GM21423 (cell line): ENCODE measurements at regions not wholly inside any gene's neighbourhood (a gene's known extent, or its start where the extent isn't known, plus 50 kb on each side); places are given as distances from the start of the nearest gene placed in this dataset.

Experiments
- ATAC-seq: cut with Tn5 transposase; IDR thresholded peaks from one replicate; pipeline ENCODE4 v1.9.1; 2021; ENCODE audit warnings: mild to moderate bottlenecking, moderate library complexity; ENCODE audit not compliant: unreplicated experiment

DNA sequence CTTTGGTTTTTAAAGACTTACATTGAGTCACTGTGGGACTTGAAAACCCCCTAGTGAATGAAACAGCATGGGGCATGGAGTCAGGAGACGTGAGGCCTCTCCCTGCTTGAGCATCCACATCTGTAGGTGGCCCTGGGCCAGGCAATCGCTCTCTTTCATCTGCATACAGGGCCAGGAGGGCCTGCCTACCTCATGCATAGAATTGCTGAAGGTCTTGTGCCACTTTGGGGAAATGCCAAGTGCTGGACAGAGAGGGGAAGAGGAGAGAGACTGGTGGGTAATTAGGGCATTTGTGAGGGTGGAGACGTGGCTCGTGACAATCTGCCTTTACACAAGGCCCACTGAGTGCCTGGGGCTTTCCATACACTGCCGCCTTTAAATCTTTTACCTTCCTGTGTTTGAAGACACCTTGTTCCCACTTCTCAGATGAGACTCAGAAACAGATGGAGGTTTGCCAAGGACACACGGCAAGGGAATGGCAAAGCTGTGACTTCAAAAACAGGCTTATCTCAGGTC lies 322.2 kb upstream of the HS6ST1 start:
- no peak for ATAC-seq

DNA sequence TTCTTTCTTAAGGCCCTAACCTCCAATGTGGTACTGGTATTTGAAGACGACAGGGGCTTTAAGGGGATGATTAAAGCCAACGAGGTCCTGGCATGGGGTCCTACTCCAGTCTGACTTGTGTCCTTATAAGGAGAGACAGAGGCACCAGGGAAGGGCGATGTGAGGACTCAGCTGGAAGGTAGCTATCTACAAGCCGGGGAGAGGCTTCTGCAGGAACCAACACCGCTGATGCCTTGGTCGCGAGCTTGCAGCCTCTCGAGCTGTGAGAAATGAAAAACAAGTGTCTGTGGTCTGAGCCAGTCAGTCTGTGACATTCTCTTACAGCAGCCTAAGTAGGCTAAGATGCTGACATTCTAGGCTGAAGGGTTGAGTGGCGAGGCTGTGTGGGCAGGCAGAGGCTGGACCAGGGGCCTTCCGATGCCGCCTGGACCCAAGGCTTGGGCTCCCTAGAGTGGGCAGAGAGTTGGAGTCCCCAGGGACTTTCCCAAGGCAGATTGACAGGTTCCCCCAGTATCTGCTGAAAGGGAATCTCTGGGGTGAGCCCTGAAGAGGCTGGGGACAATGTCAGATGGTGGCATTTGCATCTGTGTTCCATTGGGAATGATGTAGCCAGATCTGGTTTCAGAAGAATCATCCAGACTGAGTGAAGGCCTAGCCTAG lies 322.9 kb upstream of the HS6ST1 start:
- no peak for ATAC-seq

DNA sequence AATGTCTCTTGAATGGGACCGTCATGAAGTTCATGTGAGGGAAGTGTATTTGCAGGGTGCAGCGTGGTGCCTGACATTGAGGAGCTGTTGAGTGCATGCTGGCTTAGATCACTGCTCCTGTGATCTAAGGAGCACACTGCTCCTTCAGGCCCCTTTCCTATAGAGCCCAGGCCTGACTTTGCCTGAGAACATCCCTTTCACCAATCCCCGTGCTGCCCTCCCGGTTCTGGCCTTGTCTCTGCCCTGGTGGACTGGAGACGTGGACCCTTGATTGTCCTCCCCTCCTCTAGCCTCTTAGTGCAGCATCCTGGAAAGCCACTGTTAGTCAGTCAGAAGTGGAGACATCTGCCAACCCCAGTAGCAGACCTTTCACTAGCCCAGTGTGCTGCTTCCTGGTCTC lies 323.6 kb upstream of the HS6ST1 start:
- ATAC-seq, result no peak

DNA sequence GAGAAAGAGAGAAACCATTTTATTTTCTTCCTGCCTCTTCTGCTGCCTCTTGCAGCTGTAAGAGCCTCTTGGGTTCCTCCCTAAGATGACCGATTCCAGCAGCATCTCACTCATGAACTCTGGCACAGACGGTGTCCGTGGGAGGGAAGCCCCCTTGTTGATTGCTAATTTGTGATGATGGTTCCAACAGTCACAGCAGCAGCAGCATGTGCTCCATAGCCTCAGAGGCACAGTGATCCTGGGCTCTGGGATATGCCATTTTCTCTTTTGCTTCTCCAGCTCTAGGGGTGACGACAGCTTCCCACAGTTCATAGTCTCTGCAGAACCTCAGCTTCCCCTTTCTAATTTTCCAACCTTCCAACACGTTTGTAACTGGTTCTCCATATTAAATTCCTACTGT lies 324.2 kb upstream of the HS6ST1 start:
- no peak for ATAC-seq

DNA sequence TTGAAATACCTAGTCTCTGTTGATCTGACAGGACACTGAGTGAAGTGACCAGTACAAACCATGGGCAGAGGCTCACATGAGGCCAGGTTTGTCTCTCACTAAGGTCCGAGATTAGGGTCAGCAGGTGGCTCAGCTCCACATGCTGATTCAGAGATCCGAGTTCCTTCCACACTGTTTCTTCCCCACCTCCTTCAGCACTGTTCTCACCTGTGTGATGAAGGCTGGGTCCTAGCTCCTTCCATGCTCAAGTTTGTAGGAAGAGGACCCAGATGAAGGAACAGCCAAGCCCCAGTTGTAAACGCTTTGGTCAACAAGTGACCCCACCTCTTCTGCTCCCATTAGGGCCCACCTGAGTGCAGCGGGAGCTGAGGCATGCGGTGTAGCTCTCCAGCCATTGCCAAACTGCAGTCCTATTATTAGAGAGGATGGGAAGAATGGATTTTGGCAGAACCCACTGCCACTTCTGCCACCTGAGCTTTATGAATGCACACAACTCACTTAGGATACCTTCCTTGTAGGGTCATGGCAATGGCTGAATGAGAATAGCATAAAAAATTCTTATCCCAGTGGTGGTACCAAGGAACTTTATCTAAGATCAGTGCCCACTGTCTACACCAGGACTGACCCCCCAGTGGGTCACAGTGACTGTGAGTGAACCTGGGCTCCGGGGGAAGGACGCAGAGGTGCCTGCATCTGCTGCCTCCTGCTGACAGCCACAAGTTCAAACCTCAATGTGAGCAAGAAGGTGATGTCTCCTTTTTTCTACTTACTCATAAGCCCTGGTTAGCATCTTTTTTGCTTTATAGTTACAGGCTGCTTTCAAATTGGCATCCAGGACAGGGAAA lies 324.8 kb upstream of the HS6ST1 start:
- ATAC-seq, result no peak

DNA sequence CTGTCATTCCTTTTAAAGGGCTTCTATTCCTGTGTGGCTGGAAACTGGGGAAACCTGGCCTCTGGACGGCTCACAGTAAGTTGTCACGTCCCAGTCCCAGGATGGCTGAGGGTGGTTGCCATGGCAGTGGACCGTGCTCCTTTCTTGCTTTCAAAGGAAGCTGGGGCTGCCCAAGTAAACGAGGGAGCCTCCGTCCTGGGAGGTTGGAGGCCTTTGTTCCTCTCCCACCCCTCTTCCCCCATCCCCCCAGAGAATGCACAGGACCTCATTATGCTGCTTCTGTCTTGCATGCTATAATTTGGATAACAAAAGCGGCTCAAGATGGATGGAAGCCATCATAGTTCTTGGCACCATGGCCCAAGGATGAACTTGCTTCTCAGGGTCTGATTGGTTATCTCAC lies 325.5 kb upstream of the HS6ST1 start:
- ATAC-seq, result no peak

DNA sequence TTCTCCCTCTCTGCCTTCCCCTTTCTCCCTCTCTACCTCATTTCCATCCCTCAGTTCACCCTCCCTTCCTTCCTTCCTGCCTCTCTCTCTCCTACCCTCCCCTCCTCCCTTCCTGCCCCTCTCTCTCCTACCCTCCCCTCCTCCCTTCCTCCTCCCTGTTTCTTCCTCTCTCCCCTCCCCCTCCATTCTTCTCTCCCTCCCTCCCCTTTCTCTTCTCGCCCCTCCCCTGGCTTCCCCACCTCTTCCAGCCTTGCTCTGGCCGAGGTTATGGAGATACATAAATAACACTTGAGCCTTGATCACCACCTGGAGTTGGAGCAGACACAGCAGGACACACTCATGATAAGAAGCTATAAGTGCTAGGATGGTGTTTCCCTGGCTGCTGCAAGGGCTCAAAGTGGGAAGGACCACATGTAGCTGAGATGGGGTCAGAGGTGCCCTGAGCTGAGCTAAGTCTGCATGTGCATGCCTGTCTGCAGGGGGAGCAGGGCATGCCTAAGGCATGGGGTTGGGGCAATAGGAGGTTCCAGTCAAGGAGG lies 326.1 kb upstream of the HS6ST1 start:
- ATAC-seq, result no peak

DNA sequence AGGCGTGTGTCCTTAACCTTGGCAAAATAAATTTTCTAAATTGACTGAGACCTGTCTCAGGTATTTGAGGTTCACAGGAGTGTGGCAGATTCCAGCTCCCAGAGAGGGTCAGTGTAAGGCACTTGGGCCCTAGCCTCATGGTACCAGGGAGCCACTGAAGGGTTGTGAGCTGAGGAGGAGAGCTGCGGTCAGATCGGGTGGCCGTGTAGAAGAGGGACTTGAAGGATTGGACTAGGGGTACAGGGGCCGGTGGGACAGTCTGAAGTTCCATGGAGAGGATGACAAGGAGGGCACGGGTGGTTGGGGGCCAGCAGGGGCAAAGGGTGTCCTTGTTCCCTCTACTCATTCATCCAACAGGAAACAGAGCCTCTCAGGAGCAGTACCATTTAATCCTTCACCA lies 327.0 kb upstream of the HS6ST1 start:
- ATAC-seq, result no peak

DNA sequence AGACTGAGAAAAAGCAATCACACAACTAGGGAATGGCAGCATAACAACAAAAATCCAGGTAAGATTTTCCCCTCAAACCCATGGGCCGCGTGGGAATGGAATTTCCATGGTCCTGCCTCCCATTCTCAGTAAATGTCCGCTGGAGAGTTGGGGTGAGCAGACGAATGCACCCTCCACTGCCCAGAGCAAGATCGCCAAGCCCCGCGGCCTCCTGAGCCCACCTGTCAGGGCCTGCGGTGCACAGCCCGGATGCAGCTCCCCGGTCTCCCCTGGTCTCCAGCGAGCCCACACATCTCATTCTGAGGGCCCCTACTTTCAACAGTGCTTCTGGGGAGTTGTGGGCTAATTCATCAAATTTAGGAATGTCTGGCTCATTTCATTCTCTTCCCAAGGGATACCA lies 327.4 kb upstream of the HS6ST1 start:
- no peak for ATAC-seq

DNA sequence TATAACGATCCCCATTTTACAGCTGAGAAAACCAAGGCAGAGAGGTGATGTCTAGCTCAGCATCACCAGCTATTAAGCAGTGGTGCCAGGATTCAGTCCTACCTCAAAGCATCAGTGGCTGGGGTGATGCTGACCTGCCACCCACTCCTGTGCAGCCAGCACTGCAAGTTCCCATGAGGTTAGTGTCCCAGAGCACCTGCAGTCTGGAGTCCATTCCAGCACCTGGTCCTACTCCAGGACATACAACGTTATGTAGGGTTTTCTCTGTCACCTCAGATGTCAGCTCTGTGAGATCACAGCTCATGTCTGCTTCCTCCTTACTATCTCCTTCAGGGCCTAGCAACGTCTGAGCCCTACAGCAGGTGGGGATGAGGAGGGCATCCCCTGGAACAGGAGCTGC lies 328.0 kb upstream of the HS6ST1 start:
- no peak for ATAC-seq

DNA sequence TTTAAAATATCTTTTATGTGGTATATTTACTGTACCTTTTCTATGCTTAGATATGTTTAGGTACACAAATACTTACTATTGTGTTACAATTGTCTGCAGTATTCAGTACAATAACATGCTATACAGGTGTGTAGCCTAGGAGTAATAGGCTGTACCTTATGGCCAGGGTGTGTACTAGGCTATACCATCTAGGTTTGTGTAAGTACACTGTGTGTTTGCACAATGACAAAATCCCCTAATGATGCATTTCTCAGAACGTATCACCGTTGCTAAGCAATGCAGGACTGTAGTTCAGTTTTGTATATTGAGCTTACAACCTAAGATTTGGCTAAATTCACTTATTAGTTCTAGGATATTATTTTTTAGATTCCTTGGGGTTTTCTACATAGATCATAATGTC lies 332.3 kb upstream of the HS6ST1 start:
- ATAC-seq, result no peak

DNA sequence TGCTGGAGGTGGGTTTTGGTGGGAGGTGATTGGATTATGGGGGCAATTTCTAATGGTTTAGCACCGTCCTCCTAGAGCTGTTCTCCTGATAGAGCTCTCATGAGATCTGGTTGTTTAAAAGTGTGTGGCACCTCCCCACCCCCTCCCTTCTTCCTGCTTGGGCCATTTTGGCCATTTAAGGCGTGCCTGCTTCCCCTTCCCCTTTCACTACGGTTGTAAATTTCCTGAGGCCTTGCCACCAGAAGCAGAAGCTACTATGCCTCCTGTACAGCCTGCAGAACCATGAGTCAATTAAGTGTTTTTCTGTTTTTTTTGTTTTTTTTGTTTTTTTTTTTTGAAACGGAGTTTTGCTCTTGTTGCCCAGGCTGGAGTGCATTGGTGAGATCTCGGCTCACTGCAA lies 335.7 kb upstream of the HS6ST1 start:
- no peak for ATAC-seq

DNA sequence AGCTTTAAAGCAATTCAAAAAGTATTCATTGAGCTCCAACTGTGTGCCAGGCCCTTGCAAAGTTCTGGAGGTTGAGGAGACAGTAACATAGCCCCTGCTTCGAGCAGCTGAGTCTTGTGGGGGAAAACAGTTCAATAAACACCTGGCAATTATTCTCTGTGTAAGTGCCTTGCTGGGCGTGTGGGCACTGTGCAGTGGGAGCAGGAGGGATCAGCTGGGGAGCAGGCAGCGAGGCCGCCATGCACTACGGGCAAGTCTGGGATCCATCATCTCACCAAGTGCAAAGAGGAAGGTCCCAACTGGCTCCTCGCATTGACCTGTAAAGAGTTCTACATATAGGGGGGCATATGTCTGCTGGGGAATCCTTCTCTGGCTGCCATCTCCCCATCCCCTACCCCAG lies 342.2 kb upstream of the HS6ST1 start:
- no peak for ATAC-seq

DNA sequence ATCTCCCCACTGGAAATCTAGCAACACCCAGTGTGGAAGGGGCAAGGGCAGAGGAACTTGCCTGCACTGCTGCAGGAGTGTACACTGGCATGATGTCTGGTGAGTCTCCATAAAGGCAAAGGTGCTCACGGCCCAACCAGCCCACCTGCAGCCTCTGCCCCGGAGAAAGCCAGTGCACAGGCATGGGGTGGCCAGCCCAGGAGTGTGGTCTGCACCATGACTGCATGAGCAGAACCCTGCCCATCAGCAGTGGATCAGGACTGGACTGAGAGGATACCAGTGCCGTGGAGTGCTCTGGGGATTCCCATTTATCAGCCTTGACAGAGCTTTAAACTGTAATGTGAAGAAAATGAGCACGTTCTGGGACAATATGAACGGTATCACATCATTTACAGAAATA lies 342.6 kb upstream of the HS6ST1 start:
- no peak for ATAC-seq

DNA sequence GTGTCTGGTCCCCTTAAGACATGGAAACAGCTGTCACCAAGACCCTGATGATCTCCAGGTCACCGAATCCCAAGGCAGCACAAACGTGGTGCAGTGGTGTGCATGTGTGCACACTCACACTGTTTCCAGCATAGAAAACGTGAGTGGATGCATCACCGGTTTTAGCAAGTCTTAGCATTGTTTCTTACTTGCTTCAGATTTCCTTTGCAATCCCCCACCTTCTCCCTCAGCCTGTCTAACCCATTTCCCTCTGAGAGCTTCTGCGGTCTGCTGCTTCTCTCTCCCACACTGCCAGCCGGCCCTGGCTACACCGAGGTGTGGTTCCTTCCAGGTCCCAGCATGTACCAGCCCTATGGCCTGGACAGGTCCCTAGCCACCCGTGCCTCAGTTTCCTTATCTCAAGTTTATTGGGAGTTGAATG lies 343.4 kb upstream of the HS6ST1 start:
- no peak for ATAC-seq

DNA sequence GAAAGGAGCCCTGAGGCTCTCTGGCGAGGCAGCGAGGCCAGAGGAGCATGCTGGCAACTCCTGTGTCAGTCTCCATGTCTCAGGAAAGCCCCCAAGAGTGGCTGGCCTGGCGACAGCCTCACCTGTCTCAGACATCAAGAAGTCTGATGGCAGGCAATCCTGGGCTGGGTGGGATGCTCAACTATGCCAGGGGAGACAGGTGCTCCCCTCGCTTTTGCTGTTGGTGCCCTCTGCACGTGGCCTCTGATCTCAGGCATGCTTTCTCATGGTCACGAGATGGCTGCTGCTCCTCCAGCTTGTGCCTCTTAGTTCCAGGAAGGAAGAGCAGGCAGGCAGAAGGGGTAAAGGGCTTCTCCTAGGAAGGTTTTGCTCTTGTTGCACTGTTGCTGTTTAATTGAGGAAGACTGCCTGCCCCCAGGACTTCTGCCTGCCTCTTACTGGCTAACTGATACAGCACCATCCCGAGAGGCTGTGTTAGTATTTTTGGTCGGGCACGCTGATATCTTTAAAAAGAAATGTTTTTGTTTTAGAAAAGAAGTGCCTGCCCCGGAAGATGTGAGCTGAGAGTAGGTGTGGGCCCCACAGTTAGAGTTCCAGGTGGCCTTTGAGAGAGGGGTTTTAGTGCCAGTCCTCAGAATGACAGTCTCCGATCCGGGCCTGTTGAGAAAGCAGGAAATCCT lies 344.8 kb upstream of the HS6ST1 start:
- no peak for ATAC-seq

DNA sequence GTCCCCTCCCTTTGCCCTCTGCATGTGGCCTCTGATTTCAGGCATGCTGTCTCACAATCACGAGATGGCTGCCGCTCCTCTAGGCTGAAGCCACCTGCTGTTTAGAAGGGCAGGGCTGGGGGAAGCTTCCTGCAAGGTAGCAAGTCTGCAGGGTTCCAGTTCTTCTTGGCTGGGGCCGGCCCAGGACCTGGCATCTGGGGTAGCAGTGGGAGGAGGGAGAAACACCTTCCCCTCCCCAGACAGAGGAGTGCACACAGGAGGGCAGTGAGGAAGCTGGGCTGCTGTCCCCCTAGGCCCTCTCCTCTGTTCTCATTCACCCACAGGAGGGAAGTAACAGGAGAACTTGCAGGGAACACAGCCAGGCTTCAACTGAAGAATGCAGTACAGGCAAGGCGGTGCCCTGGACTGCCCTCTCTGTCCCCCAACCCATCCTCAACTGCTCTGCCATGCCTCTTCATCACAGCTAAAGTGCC lies 345.9 kb upstream of the HS6ST1 start:
- ATAC-seq, result no peak

DNA sequence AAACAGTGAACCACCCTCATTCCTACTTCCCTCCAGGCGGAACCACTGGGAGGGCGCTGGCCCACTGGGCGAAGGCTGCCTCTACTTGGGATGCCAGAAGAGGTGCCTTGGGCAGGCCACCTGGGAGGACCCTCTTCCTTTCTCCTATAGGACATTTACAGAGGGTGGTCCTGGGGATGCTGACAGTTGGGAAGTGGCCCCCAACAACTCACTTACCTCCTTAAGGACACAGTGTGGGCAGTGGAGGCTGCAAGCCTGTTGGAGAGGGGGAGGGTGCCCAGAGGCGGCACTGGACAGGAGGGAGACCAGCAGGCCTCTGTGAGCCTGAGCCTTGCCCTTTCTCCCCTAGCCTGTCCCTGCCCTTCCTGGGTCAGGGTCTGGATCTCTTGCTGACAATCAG lies 346.4 kb upstream of the HS6ST1 start:
- no peak for ATAC-seq

DNA sequence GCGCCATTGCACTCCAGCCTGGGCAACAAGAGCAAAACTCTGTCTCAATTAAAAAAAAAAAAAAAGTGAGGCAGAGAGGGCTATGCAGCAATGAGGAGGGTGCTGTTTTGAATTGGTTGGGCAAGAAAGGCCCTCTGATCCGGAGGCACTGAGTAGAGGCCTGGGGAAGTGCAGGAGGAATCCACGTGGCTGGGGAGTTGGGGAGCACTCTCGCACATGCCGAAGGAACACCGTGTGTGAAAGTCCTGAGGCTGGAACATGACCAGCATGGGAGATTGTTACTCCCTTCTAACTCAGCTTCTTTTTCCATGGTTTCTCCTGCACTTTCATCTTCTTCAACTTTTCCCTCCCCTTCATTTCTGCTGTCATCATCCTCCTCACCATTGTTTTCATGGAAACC lies 347.9 kb upstream of the HS6ST1 start:
- no peak for ATAC-seq

DNA sequence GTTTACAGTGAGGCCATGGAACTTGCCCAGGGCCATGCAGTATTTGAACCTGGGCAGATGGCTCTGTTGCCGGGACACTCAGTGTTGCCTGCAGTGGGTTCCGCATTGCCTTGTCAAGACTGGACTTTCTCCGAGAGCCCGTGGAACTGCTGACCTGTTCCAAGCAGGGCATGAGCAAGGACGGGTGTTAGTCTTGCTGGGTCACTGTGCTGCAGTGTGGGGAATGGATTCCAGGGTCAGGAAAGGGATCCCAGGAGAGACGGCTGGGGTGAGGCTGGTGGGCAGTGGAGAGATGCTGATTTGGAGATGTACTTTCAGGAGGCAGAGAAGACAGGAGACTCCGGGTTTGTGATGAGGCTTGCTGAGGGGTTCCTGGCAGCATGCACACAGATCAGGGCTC lies 348.7 kb upstream of the HS6ST1 start:
- ATAC-seq, result no peak

DNA sequence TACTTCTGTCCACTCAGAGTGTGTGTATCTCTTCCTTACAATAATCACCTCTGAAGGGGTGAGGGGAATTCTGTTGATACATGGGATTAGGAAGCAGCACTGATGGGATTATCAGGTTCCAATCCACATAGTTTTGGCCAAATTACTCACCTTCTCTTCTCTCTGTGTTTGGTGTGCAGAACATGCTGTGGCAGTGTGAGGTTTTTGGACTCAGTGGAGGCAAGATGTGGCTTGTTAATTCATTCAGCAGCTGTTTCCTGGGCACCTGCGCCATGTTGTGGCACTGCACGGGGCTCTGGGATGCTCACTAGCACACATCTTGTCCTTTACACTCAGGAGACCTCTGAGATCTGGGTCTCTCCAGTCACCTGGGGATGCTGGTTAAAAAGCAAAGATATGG lies 350.3 kb upstream of the HS6ST1 start:
- ATAC-seq, result no peak
